RWPE2 (cell line): ENCODE measurements at regions not wholly inside any gene's neighbourhood (a gene's known extent, or its start where the extent isn't known, plus 50 kb on each side); places are given as distances from the start of the nearest gene placed in this dataset.

Experiments used
- ATAC-seq: fragments of 200-7000 bp; cut with Tn5 transposase; 3 replicates; pipeline ENCODE4 v1.9.1; 2021; ENCODE audit warnings: low read depth
- DNase-seq: peaks from one replicate; pipeline ENCODE4 v3.0.0-alpha.2; 2020; ENCODE audit warnings: low spot score
- H3K27ac ChIP-seq: fragments of 450-650 bp; 2 replicates; pipeline ENCODE4 v1.5.1; 2017; ENCODE audit warnings: mild to moderate bottlenecking; ENCODE audit not compliant: poor library complexity, severe bottlenecking
- H3K27me3 ChIP-seq: fragments of 250-450 bp; sonication (Bioruptor Pico); 2 replicates; pipeline ENCODE4 v1.5.1; 2021; ENCODE audit warnings: mild to moderate bottlenecking, moderate library complexity; ENCODE audit not compliant: insufficient read depth, poor library complexity, severe bottlenecking
- H3K36me3 ChIP-seq: fragments of 250-450 bp; sonication (Bioruptor Pico); 2 replicates; pipeline ENCODE4 v1.5.1; 2020; ENCODE audit warnings: low read depth, mild to moderate bottlenecking, moderate library complexity
- H3K4me1 ChIP-seq: fragments of 250-450 bp; sonication (Bioruptor Pico); 2 replicates; pipeline ENCODE4 v1.5.1; 2021; ENCODE audit warnings: mild to moderate bottlenecking, moderate library complexity; ENCODE audit not compliant: insufficient read depth, poor library complexity, severe bottlenecking
- H3K4me3 ChIP-seq: fragments of 250-450 bp; sonication (Bioruptor Pico); 2 replicates; pipeline ENCODE4 v1.5.1; 2021; ENCODE audit warnings: mild to moderate bottlenecking, moderate library complexity; ENCODE audit not compliant: severe bottlenecking
- H3K9me3 ChIP-seq: fragments of 250-450 bp; sonication (Bioruptor Pico); 2 replicates; pipeline ENCODE4 v1.5.1; 2021; ENCODE audit warnings: mild to moderate bottlenecking, moderate library complexity; ENCODE audit not compliant: severe bottlenecking
- TF ChIP-seq, protein P1 (sequence below): fragments of 450-650 bp; IDR thresholded peaks from one replicate; pipeline ENCODE4 v1.5.1; 2017; ENCODE audit warnings: mild to moderate bottlenecking, moderate library complexity; ENCODE audit not compliant: poor library complexity, severe bottlenecking

DNA sequence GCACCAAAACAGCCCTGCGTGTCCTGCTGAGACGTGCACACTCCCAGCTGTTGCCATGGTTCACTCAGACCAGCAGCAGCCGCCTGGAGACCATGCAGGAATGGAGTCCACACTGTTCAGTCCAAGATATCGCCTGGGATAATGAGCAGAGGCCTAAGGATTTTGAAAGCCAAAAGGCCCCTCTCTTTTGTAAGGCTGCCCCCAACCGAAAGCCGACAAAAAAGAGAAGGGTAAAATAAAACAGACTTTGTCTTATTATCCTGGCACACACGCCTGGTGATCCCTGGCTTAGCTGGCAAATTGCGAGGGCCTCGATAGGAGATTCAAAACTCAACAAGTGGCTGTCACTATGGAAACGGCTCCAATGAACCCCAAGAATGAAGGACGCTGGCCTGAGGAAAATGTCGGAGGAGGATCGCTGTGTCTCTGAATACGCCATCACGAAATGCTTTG, 263.6 kb downstream of the SKIDA1 start:
- no peaks in the 10 kb centered on the region for H3K27me3 ChIP-seq
- no peak for DNase-seq
- H3K4me3 ChIP-seq = no peak overlapping the region
- peaks cover 6% of the 10 kb centered on the region for H3K9me3 ChIP-seq
- TF ChIP-seq, protein P1, sequence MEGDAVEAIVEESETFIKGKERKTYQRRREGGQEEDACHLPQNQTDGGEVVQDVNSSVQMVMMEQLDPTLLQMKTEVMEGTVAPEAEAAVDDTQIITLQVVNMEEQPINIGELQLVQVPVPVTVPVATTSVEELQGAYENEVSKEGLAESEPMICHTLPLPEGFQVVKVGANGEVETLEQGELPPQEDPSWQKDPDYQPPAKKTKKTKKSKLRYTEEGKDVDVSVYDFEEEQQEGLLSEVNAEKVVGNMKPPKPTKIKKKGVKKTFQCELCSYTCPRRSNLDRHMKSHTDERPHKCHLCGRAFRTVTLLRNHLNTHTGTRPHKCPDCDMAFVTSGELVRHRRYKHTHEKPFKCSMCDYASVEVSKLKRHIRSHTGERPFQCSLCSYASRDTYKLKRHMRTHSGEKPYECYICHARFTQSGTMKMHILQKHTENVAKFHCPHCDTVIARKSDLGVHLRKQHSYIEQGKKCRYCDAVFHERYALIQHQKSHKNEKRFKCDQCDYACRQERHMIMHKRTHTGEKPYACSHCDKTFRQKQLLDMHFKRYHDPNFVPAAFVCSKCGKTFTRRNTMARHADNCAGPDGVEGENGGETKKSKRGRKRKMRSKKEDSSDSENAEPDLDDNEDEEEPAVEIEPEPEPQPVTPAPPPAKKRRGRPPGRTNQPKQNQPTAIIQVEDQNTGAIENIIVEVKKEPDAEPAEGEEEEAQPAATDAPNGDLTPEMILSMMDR = no peak
- no peaks in the 10 kb centered on the region for H3K36me3 ChIP-seq
- H3K4me1 ChIP-seq = peaks cover 18% of the 10 kb centered on the region
- H3K27ac ChIP-seq = no peak overlapping the region
- no peak for ATAC-seq

DNA sequence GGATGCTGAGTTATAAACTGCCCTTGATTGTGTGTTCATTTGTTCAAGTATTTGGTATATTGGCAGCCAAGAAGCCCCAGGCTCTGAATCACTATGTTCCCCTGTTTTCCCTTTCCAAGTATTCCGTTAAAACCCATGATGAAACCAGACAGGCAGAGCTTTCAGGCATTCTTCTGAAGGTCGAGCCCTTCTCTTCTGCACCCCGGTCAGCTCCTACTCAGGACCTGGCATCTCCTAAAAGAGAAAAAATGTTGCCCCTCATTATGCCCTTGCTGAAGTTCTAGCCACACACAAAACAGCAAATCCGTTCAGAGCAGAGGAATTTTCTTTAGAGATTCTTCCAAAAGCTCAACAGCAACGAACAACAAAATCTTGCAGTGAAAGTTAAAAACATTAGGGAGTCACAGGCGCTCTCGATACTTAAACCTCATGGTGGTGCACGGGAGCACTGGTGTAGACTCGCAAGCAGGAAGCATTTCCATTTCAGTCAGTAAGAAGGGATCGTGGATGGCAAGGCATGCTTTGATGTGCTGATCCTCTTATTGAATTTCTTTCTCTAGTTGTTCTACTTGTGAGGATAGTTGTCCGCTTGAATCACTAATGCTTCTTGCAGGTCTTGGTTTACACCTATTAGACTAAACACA, 264.9 kb downstream of the SKIDA1 start:
- Histone ChIP-seq H3K9me3 (peaks cover 6% of the 10 kb centered on the region), H3K27ac (no peak overlapping the region), H3K4me3 (no peak overlapping the region), H3K4me1 (peaks cover 15% of the 10 kb centered on the region), H3K36me3 (no peaks in the 10 kb centered on the region), H3K27me3 (no peaks in the 10 kb centered on the region)
- ATAC-seq (no peak), DNase-seq (no peak)
- TF ChIP-seq, protein P1 = no peak

DNA sequence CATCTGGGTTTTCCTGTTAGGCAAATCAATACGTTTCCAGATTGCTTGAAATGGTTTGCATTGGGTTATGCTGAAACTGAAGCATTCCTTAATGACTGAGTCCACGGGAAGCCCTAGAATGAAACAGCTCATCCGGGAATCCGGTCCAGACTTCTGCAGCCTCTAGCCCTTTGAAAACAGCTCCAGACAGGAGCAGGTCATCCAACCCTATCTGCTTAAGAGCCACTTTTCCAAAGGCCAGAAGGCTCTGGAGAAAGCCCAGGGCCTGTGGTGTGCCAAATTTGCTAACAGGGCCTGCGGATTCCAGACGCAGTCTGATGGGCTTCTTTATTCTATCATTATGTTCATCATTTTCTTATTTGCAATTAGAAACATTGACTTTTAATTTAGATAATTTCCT, 265.4 kb downstream of the SKIDA1 start:
- Histone ChIP-seq H3K9me3 (peaks cover 5% of the 10 kb centered on the region), H3K36me3 (no peaks in the 10 kb centered on the region), H3K27me3 (no peaks in the 10 kb centered on the region), H3K4me1 (peaks cover 10% of the 10 kb centered on the region), H3K4me3 (no peak overlapping the region), H3K27ac (no peak overlapping the region)
- DNase-seq (no peak), ATAC-seq (no peak)
- TF ChIP-seq, protein P1 = no peak

DNA sequence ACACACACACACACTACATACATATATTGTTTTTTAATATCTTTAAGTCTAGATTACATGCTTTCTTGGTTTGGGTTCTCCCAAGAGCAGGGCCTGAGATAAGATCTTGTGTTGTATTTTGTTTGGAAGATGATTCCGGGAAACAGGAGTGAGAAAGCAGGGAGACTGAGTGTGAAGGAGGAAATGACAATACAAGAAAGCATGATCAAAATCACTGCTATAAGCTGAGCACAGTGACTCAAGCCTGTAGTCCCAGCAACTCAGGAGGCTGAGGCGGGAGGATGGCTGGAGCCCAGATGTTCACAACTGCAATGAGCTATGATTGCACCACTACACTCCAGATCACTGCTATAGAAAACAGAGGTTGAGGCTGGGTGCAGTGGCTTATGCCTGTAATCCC, 267.6 kb downstream of the SKIDA1 start:
- H3K27me3 ChIP-seq = no peaks in the 10 kb centered on the region
- no peaks in the 10 kb centered on the region for H3K36me3 ChIP-seq
- DNase-seq (no peak), ATAC-seq (no peak)
- no peaks in the 10 kb centered on the region for H3K9me3 ChIP-seq
- H3K27ac ChIP-seq = no peak overlapping the region
- H3K4me1 ChIP-seq = no peaks in the 10 kb centered on the region
- TF ChIP-seq, protein P1 = no peak
- H3K4me3 ChIP-seq = no peak overlapping the region

DNA sequence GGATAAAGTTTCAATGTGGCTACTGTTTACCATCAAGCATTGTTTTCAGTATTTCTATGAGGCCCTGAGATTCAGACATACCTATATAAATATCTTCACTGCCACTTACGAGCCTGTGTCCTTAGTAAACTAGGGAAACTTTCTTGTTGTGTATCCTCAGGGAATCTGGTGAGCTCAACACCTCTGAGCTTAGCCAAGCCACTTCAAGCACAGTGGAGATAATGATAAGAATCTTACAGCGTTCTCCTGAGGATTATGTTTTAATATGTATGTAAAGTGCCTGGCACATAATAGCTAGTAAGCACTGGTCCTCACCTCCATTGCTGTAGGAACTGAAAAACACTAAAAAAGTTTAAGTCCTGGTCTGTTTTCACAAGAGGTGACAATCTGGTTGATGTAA, 268.3 kb downstream of the SKIDA1 start:
- TF ChIP-seq, protein P1 = no peak
- no peaks in the 10 kb centered on the region for H3K4me1 ChIP-seq
- H3K36me3 ChIP-seq = no peaks in the 10 kb centered on the region

More for the DNA sequence above, 268.3 kb downstream of the SKIDA1 start:
- Histone ChIP-seq H3K4me3 (no peak overlapping the region), H3K9me3 (no peaks in the 10 kb centered on the region), H3K27ac (no peak overlapping the region), H3K27me3 (no peaks in the 10 kb centered on the region)
- ATAC-seq = no peak
- no peak for DNase-seq
